ENCODE measurements at regions not wholly inside any gene's neighbourhood (a gene's known extent, or its start where the extent isn't known, plus 50 kb on each side); places are given as distances from the start of the nearest gene placed in this dataset.
A peak's percentile ranks its signal among the peaks of the same experiment; 100 is the strongest.
"Not testable (repeated sequence)": the region's sequence is repeated elsewhere in the genome, so short reads cannot be mapped to it uniquely, and the experiment has no call there.

- Histone ChIP-seq H3K4me3 (no peak overlapping the region), H3K36me3 (no peaks in the 10 kb centered on the region), H3K9me3 (no peaks in the 10 kb centered on the region), H3K27me3 (no peaks in the 10 kb centered on the region), H3K27ac (no peak overlapping the region), H3K4me1 (no peaks in the 10 kb centered on the region)
- DNase-seq: no peak
- intact Hi-C loops (cut with DNase I; ENCODE audit: low total_unique reads): no loop called here
- TF ChIP-seq CTCF (IDR thresholded peaks at IDR 0.05) (no peak), POLR2A (IDR thresholded peaks at IDR 0.05) (no peak)
Observed at GRCh38 chr22:22731374-22731676, 86.9 kb downstream of the GGTLC2 start.

- H3K4me1 ChIP-seq; intact Hi-C loops (cut with DNase I; ENCODE audit: low total_unique reads); H3K36me3 ChIP-seq; H3K27me3 ChIP-seq; H3K27ac ChIP-seq; H3K9me3 ChIP-seq; H3K4me3 ChIP-seq: not testable (repeated sequence)
- peak in 1 of 2 donors; percentile 1 for DNase-seq
Observed at GRCh38 chr22:22733006-22733405, 88.6 kb downstream of the GGTLC2 start.

DNA sequence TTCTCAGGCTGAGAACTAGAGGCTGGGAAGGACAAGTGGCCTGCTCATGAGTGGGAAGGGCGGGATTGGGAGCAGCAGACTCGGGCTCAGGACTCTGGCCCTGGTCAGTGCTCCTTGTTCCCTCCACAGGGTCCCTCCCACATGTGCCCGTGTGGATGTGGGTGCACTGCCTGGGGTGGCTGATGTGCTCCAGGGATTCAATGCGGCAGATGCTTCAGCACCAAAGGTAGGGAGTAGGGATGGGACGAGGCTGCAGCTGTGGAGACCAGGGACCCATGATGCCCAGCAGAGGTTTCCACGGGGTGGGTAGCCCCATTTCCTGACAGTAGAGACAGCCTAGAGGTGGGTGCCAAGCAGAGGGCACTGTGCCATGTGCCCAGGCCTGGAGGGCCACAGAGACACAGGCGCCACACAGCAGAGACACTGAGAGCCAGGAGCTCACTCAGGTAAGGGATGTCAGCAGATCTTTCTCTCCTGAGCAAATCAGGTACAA, 89.5 kb downstream of the GGTLC2 start:
- peak in 1 of 2 donors; percentile 3 for DNase-seq

GRCh38 chr22:22734395-22735272, 90.2 kb downstream of the GGTLC2 start:
- DNase-seq: peak in 1 of 2 donors; percentile 5
- H3K27me3 ChIP-seq; intact Hi-C loops (cut with DNase I; ENCODE audit: low total_unique reads); H3K36me3 ChIP-seq; H3K27ac ChIP-seq; H3K4me3 ChIP-seq; H3K9me3 ChIP-seq; H3K4me1 ChIP-seq: not testable (repeated sequence)

More for the DNA sequence above, 89.5 kb downstream of the GGTLC2 start:
- Histone ChIP-seq H3K27me3 (no peaks in the 10 kb centered on the region), H3K4me1 (no peaks in the 10 kb centered on the region), H3K9me3 (no peaks in the 10 kb centered on the region), H3K27ac (no peak overlapping the region), H3K4me3 (no peak overlapping the region), H3K36me3 (no peaks in the 10 kb centered on the region)
- intact Hi-C loops (cut with DNase I; ENCODE audit: low total_unique reads): no loop called here
- TF ChIP-seq POLR2A (IDR thresholded peaks at IDR 0.05) (no peak), CTCF (IDR thresholded peaks at IDR 0.05) (no peak)

DNA sequence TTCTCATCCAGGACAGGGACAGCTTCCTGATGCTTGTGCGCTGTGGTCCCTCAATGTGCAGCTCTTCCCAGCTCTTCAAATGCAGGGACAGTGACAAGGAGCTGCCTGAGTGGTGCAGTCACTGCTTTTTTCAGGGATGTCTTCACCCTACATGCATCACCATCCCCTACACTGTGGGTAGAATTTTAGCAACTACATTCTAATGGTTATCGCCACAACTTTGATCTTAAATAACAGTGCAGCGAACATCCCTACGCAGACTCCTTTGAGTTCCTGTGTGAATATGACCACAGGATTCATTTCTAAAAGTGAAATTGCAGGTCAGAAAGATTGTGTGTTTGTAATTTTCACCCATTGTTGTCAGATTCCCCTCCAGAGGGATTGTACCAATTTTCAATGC, 90.9 kb downstream of the GGTLC2 start:
- intact Hi-C loops (cut with DNase I; ENCODE audit: low total_unique reads); DNase-seq; H3K27ac ChIP-seq; H3K27me3 ChIP-seq; H3K4me1 ChIP-seq; H3K9me3 ChIP-seq; H3K4me3 ChIP-seq; H3K36me3 ChIP-seq: not testable (repeated sequence)

- Histone ChIP-seq H3K9me3 (no peaks in the 10 kb centered on the region), H3K4me1 (no peaks in the 10 kb centered on the region), H3K4me3 (no peak overlapping the region), H3K27me3 (no peaks in the 10 kb centered on the region), H3K36me3 (no peaks in the 10 kb centered on the region), H3K27ac (no peak overlapping the region)
- intact Hi-C loops (cut with DNase I; ENCODE audit: low total_unique reads): no loop called here
- DNase-seq: no peak
- TF ChIP-seq POLR2A (IDR thresholded peaks at IDR 0.05) (no peak), CTCF (IDR thresholded peaks at IDR 0.05) (no peak)
Observed at GRCh38 chr22:22735695-22736611, 91.5 kb downstream of the GGTLC2 start.
